ENCODE measurements at regions not wholly inside any gene's neighbourhood (a gene's known extent, or its start where the extent isn't known, plus 50 kb on each side); places are given as distances from the start of the nearest gene placed in this dataset.
"Not testable (repeated sequence)": the region's sequence is repeated elsewhere in the genome, so short reads cannot be mapped to it uniquely, and the experiment has no call there.

DNA sequence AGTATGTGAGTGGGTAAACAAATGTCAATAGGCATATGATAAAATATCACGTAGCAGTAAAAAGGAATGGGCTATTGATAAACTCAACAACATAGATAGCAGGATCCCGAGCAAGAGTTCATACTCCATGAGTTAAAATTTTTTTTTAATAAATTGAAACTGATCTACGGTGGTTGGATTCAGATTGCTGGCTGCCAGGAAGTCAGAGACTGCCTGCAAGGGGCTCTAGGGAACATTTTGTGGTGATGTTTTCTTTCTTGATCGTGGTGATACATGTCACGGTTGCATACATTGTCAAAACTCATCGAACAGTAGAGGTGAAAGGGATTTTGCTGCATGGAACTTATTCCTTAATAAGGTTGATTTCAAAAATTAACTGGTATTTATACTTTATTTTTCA lies 62.6 kb upstream of the WNT7B start:
- DNase-seq (ENCODE audit: insufficient read length, low spot score) = no peak
- FAIRE-seq = no peak

DNA sequence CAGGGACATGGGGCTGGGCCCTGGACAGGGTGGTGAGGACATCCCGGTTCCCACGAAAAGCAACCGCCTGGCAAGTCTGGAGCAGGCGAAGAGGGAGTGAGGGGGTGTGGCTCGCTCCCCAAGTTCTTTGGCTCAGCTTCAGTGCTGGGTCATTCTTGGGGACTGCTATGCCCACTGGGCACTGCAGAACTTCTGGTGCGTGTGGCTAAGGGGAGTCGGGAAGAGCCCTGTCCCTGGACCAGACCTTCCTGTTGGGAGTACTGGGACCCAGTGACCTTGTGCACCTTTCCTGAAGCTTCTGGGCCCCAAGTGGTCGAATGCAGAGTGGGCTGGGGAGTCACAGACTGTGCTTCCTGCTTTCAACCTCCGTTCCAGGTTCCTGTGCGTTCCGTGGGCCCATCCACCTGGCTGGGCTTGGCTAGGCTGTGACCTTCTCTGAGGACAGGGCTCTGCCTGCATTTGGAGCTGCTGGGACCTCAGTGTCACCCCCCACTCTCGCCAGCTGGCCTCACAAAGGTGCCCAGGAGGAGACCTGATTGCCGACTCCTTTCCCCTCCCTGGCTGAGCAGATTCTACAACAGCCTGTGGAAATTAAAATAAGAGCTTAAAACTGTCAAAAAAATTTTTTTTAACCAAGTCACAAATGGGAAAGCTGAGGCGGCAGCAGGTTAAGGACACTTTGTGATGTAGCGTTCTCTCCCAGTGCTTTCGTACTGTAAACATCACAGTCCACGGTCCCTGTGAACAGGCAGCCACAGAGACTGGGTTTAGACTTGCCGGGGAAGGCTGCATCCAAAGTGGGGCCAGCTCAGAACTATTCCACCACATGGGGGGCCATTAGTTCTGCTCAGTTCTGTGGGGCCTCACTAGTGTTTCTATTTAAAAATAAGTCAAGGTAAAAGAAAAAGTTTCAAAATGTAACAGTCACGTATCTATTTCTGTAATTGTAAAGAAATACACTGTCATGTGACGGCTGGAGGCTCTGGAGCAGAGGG lies 63.8 kb upstream of the WNT7B start:
- no peak for DNase-seq (ENCODE audit: insufficient read length, low spot score)
- FAIRE-seq = no peak

DNA sequence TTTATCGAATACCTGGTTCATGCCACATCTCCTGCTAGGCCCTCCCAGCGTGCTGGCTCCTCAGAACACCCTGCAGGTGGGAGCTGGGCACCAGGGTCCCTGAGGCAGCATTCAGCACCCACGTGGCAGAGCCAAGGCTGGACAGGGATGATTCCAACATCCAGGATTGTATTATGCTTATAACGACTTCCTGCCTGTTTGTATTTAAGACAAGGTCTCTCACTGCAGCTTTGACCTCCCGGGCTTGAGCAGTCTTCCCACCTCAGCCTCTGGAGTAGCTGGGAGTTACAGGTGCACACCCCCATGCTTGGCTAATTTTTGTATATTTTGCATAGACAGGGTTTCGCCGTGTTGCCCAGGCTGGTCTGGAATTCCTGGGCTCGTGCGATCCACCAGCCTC lies 64.7 kb upstream of the WNT7B start:
- DNase-seq (ENCODE audit: insufficient read length, low spot score) = no peak
- FAIRE-seq = no peak

DNA sequence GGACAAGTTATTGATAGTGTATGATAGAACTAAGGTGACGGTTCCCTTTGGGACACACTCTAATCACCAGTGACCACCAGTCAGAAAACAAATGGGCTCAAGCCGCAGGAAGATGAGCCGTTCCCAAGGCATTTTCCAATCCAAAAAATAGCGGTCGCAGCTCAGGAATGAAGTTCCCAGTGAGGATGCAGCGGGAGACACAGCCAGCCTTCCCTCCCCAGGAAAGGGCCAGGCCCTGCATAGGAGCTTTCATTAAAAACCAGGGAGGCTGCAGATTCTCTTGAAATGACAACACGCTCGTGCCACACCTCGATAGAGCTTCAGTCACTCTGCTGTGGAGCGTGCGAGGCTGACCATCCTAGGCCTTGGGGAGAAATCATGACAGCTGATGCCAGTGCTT lies 65.8 kb upstream of the WNT7B start:
- FAIRE-seq (no peak), DNase-seq (ENCODE audit: insufficient read length, low spot score) (no peak)

DNA sequence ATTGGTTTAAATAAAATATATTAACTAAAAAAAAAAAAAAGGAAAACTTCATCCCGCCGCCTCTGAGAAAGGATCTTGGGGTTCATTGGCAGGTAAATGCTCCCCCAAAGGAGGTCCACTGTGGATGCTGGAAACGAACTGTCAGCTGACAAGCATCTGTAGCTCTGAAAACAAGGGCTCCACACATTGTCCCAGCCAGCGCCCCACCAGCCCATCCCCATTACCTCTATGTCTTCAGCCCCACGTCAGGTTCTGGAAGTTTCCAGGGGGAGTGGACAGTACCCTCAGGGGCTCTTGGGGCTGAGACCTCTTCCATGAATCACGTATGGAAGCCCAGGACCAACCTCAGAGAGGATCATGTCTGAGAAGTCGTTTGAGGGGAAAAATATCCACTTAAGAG lies 66.4 kb upstream of the WNT7B start:
- no peak for FAIRE-seq
- DNase-seq (ENCODE audit: insufficient read length, low spot score) = no peak

- DNase-seq (ENCODE audit: insufficient read length, low spot score) (no peak), FAIRE-seq (no peak)
These were observed 67.1 kb upstream of the WNT7B start for GRCh38 chr22:46043816-46044620.

DNA sequence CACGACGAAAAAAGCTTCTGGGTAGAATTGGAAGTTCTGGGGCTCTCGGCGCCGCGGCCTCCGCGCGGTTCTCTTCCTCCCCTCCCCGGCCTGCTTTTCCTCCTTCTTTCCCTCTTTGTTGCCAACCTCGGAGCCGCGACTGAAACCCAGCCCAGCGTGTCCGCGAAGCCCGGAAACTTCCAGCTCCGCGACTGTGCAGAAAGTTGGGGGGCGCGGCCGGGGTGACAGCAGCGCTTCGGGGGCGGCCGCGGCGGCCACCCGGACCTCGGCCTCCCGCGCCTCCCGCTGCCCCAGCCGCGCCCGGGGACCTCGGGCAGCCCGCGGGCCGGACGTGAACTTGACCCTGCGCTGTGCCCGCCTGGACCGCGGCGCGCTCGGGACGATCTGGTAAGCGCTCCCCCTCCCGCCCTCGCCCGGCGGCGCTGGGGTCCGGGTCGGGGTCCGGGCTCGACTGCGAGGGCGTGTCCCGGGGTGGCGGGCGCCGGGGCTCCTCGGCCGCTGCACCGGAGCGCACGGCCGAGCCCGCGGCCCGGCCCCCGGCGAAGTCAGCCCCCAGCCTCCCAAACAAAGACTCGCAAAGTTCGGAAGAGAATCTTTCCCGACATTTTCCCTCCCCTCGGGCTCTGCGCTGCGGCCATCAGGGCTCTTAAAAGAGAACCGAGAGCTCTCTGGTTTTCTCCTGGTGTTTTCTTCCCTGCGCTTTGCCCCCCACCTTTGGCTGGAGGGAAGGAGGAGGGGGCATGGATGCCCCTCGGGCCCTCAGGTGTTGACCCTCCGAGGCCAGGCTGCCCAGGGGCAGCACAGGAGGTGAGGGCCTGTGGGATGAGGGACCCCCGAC lies 67.9 kb upstream of the WNT7B start:
- FAIRE-seq (no peak), DNase-seq (ENCODE audit: insufficient read length, low spot score) (no peak)

DNA sequence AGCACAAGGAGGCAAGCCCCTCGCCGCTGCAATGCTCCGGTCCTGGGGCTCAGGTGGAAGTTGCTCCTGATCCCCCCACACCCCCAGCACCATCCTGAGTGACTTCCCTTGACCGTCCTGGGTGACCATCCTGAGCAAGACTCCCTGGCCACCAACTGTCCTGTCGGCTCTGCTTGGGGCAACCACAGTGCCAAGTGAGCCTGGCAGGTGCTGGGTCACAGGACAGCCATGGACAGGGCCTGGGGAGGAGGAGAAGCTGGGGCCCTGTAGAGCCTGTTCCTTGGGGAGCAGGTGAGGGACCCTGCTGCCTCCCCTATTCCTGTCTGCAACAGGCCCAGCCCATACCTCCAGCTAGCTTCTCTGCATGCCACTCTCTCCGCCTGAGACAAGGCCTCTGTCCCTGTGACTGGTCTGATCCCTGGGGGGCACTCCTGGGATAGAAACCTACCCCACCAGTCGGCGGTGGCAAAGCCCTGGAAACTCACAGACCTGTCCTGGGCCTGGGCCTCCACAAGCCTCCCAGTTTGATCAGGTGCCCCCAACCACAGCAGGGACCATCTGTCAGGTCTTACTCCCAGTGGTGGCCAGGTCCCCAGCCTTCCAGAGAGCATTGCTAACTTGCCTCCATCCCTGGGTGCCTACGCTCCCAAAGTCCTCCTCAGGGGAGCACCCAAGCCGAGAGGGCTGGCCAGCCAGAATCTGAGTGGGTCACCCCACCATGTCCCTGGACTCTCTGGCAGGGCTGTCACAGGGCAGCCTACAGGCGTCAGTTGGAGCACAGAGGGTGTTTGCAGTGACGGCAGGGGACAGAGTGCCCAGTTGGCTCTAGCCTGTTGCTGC lies 68.7 kb upstream of the WNT7B start:
- FAIRE-seq (no peak), DNase-seq (ENCODE audit: insufficient read length, low spot score) (no peak)

DNA sequence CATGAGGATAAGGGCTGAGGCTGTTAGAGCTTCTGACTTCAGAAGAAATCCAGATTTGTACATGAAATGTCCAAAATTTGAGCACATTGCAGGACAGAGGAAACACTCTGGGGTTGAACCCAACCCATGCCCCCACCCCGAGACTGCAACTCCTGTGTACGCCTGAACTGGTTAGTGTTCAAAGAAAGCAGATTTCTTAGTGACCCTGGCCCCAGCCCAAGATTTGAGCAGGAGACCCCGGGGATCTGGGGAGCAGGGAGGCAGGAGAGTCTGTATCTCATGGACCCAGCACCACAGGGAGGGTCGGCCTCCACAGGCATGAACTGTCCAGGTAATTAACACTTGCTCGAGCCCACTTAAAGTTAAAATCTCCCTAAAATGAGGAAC lies 69.3 kb upstream of the WNT7B start:
- FAIRE-seq (no peak), DNase-seq (ENCODE audit: insufficient read length, low spot score) (no peak)

DNA sequence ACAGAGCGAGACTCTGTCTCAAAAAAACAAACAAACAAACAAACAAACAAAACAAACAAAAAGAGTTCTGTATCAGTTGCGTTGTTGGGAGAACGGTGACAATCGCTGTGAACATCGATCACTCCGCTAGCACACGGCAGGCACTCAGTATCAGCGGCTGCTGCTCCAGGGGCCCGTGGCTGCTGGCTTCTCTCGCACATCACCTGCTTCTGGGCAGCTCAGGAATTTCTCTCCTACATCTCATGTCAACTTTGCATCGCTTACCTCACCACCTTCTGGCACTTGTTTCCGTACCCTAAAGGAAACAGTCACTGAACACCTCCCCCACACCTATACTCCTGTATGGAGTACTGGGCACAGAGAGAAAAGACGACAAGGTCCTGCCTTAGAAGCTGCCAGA lies 70.3 kb upstream of the WNT7B start:
- FAIRE-seq (no peak), DNase-seq (ENCODE audit: insufficient read length, low spot score) (no peak)

DNA sequence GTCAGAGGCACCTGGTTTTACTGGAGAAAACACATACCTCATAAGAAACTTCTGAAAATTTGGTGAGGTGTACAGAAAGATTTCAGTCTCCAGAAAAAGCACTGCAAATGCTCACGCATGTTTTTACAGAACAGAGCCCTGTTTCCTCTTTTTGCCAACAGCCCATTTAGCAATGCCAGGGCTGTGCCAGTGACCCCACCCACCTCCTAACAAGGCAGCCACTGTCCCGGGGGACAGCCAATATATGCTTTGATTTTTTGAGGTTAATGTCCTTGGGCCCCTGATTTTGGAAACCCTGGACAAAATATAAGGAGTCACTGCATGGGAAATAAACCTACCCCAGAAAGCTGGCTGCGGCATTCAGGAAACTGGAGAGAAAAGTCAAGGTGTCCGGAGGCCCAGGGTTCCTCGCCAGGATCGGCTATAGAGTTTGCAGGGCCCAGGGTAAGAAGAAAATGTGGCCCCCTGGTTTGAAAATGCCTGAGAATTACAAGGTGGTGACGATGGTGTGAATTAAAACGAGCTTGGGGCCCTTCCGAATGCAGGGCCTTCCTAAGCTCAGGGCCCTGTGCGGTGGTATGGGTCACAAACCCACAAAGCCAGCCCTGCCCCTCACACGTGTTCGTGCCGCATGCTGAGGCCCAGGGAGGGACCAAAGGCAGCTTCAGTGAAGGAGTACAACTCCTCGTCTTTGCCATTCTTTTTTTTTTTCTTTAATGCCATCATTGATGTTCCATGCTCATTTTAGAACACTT lies 71.1 kb upstream of the WNT7B start:
- FAIRE-seq (no peak), DNase-seq (ENCODE audit: insufficient read length, low spot score) (no peak)

DNA sequence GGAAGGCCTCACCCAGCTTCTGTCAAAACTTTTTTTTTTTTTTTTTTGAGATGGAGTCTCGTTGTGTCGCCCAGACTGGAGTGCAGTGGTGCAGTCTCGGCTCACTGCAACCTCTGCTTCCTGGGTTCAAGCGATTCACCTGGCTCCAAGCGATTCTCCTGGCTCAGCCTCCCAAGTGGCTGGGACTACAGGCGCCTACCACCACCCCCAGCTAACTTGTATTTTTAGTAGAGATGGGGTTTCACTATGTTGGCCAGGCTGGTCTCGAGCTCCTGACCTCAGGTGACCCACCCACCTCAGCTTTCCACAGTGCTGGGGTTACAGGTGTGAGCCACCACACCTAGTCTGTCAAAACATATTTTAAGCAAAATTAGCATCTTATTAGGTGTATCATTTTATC lies 71.7 kb upstream of the WNT7B start:
- not testable (repeated sequence) for FAIRE-seq

GRCh38 chr22:46049726-46050450 lies 72.9 kb upstream of the WNT7B start:
- FAIRE-seq = no peak
- DNase-seq (ENCODE audit: insufficient read length, low spot score) = no peak

More for the DNA sequence above, 71.7 kb upstream of the WNT7B start:
- DNase-seq (ENCODE audit: insufficient read length, low spot score) = not testable (repeated sequence)

GRCh38 chr22:46050451-46050845 lies 73.5 kb upstream of the WNT7B start:
- no peak for FAIRE-seq
- no peak for DNase-seq (ENCODE audit: insufficient read length, low spot score)

GRCh38 chr22:46050916-46051614 lies 74.1 kb upstream of the WNT7B start:
- DNase-seq (ENCODE audit: insufficient read length, low spot score) (no peak), FAIRE-seq (no peak)

DNA sequence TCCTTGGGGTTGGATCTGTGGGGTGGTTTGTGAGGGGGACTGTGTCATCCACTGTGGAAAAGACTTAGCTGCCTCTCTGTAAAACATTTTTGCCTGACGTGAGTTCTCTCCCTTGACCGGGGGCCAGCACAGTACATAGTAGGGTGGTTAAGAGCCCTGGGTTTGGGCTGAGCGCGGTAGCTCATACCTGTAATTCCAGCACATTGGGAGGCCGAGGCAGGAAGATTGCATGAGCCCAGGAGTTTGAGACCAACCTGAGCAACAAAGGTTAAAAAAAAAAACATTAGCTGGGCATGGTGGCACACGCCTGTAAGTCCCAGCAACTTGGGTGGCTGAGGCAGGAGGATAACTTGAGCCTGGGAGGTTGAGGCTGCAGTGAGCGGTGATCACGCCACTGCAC lies 74.7 kb upstream of the WNT7B start:
- FAIRE-seq (no peak), DNase-seq (ENCODE audit: insufficient read length, low spot score) (no peak)

DNA sequence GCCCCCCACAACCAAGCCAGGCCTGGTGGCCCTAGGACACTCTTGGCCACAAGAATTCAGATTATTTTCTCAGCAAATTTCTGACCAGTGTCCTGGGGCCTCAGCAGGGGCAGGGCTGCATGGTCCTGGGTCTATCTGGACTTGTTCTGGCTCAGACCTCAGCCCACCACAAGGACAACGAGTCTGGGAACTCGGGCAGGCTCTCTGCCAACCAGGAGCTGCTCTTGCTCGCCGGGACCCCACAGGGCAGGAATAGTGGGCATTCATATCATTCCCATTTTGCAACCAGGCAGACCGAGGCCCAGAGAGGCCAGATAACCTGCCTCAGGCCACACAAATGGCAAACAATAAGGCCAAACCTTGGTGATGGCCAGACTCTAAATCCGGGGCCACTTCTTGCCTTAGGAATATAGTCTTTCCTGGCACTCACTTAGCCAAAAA lies 75.4 kb upstream of the WNT7B start:
- DNase-seq (ENCODE audit: insufficient read length, low spot score) = no peak
- FAIRE-seq = no peak
